ENCODE measurements at regions not wholly inside any gene's neighbourhood (a gene's known extent, or its start where the extent isn't known, plus 50 kb on each side); places are given as distances from the start of the nearest gene placed in this dataset.

DNA sequence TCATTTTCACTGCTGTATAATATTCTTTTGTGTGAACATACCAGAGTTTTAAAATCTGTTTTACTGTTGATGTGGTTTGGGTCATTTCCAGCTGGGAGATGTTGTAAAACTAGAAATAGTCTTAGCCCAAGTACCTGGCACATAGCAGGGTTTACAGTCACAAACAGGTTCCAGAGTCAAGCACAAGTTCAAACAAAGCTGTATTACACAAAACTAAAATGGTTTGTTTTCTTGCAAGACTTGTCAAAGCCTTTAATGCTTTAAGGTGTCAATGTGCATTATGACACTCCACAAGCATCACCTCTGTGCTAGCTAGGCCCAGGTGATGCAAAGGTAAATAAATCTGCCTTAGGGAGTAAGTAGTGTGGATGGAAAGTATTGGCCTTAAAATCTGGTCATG lies 379.1 kb downstream of the MN1 start:
- Histone ChIP-seq H3K4me2 (ENCODE audit: low read length) (no peak overlapping the region), H2AFZ (ENCODE audit: low read length) (no peak overlapping the region), H3K27me3 (ENCODE audit: insufficient read depth, low read length) (no peaks in the 10 kb centered on the region), H3K9me2 (ENCODE audit: low read depth, low read length) (no peaks in the 10 kb centered on the region), H3F3A (ENCODE audit: insufficient read depth, low read length) (no peaks in the 10 kb centered on the region), H3K36me3 (ENCODE audit: insufficient read depth, low read length) (no peaks in the 10 kb centered on the region), H3K9me3 (ENCODE audit: low read length) (no peaks in the 10 kb centered on the region), H3K79me2 (ENCODE audit: insufficient read depth, low read length) (no peaks in the 10 kb centered on the region), H4K20me1 (ENCODE audit: insufficient read depth, low read length) (no peaks in the 10 kb centered on the region), H3K9ac (ENCODE audit: low read length) (no peak overlapping the region), H3K27ac (ENCODE audit: low read depth, low read length, poor library complexity, severe bottlenecking) (no peak overlapping the region), H3K4me1 (ENCODE audit: insufficient read depth, low read length, severe bottlenecking) (no peaks in the 10 kb centered on the region), H3K4me3 (ENCODE audit: low read depth, low read length, poor library complexity, severe bottlenecking) (no peak overlapping the region)
- TF ChIP-seq, protein P1, sequence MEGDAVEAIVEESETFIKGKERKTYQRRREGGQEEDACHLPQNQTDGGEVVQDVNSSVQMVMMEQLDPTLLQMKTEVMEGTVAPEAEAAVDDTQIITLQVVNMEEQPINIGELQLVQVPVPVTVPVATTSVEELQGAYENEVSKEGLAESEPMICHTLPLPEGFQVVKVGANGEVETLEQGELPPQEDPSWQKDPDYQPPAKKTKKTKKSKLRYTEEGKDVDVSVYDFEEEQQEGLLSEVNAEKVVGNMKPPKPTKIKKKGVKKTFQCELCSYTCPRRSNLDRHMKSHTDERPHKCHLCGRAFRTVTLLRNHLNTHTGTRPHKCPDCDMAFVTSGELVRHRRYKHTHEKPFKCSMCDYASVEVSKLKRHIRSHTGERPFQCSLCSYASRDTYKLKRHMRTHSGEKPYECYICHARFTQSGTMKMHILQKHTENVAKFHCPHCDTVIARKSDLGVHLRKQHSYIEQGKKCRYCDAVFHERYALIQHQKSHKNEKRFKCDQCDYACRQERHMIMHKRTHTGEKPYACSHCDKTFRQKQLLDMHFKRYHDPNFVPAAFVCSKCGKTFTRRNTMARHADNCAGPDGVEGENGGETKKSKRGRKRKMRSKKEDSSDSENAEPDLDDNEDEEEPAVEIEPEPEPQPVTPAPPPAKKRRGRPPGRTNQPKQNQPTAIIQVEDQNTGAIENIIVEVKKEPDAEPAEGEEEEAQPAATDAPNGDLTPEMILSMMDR (IDR thresholded peaks at IDR 0.05; ENCODE audit: low read length): no peak
- no peak for TF ChIP-seq EZH2 (IDR thresholded peaks at IDR 0.05; ENCODE audit: borderline replicate concordance, low read length)

DNA sequence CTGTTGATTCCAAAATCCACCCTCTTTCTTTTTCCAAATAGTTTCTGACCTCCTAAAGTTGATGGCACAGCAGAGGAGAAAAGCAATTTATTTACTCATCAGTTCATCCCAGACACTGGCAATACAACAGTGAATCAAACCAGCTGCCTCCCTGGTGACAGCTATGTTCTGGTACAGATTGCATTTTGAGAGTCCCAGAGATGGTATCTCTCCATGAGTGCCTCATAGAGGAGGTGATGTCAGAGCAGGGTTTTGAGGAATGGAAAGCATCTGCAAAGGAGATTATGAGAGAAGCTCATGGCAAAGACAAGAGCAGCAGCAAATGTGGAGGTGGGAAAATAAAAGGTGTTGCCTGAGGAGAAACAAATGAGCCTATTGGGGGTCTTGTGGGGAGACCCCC lies 377.2 kb downstream of the MN1 start:
- Histone ChIP-seq H3K4me1 (ENCODE audit: insufficient read depth, low read length, severe bottlenecking) (no peaks in the 10 kb centered on the region), H3K79me2 (ENCODE audit: insufficient read depth, low read length) (no peaks in the 10 kb centered on the region), H3K27me3 (ENCODE audit: insufficient read depth, low read length) (0 out of 2 replicates have a peak, but pooled peaks cover 3% of the 10 kb centered on the region), H3F3A (ENCODE audit: insufficient read depth, low read length) (no peaks in the 10 kb centered on the region), H4K20me1 (ENCODE audit: insufficient read depth, low read length) (no peaks in the 10 kb centered on the region), H3K9ac (ENCODE audit: low read length) (no peak overlapping the region), H3K4me2 (ENCODE audit: low read length) (no peak overlapping the region), H3K9me2 (ENCODE audit: low read depth, low read length) (no peaks in the 10 kb centered on the region), H3K36me3 (ENCODE audit: insufficient read depth, low read length) (no peaks in the 10 kb centered on the region), H3K27ac (ENCODE audit: low read depth, low read length, poor library complexity, severe bottlenecking) (no peak overlapping the region), H2AFZ (ENCODE audit: low read length) (no peak overlapping the region), H3K9me3 (ENCODE audit: low read length) (no peaks in the 10 kb centered on the region), H3K4me3 (ENCODE audit: low read depth, low read length, poor library complexity, severe bottlenecking) (no peak overlapping the region)
- TF ChIP-seq, protein P1 (IDR thresholded peaks at IDR 0.05; ENCODE audit: low read length): no peak
- TF ChIP-seq EZH2 (IDR thresholded peaks at IDR 0.05; ENCODE audit: borderline replicate concordance, low read length): no peak

DNA sequence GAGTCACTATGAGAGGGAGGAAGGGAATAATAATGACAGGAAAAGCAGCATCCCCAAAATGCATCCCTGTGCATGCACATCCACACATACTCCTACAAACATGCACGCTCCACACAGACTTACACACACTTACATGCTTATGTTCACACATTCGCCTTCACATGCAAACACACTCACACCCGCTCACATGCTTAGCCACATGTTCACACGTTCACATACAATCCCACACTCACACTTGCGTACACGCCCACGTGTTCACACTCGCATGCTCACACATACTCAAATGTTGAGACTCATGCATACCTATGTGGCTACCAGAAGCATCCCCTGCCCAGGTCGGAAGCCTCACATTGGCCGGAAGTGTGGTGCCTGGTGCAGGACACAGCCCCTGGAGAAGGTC lies 372.1 kb downstream of the MN1 start:
- no peaks in the 10 kb centered on the region for H3K4me1 ChIP-seq (ENCODE audit: insufficient read depth, low read length, severe bottlenecking)
- no peak overlapping the region for H3K9ac ChIP-seq (ENCODE audit: low read length)
- no peak overlapping the region for H2AFZ ChIP-seq (ENCODE audit: low read length)
- no peaks in the 10 kb centered on the region for H3K9me3 ChIP-seq (ENCODE audit: low read length)
- H3F3A ChIP-seq (ENCODE audit: insufficient read depth, low read length): no peaks in the 10 kb centered on the region
- TF ChIP-seq, protein P1 (IDR thresholded peaks at IDR 0.05; ENCODE audit: low read length): no peak
- no peak for TF ChIP-seq EZH2 (IDR thresholded peaks at IDR 0.05; ENCODE audit: borderline replicate concordance, low read length)
- no peaks in the 10 kb centered on the region for H4K20me1 ChIP-seq (ENCODE audit: insufficient read depth, low read length)
- no peak overlapping the region for H3K27ac ChIP-seq (ENCODE audit: low read depth, low read length, poor library complexity, severe bottlenecking)
- no peak overlapping the region for H3K4me3 ChIP-seq (ENCODE audit: low read depth, low read length, poor library complexity, severe bottlenecking)
- no peaks in the 10 kb centered on the region for H3K9me2 ChIP-seq (ENCODE audit: low read depth, low read length)
- 0 out of 2 replicates have a peak, but pooled peaks cover 3% of the 10 kb centered on the region for H3K27me3 ChIP-seq (ENCODE audit: insufficient read depth, low read length)
- no peaks in the 10 kb centered on the region for H3K79me2 ChIP-seq (ENCODE audit: insufficient read depth, low read length)
- H3K4me2 ChIP-seq (ENCODE audit: low read length): no peak overlapping the region
- no peaks in the 10 kb centered on the region for H3K36me3 ChIP-seq (ENCODE audit: insufficient read depth, low read length)

Measured in OCI-LY1 (cell line).